K562 (cell line): ENCODE measurements at regions not wholly inside any gene's neighbourhood (a gene's known extent, or its start where the extent isn't known, plus 50 kb on each side); places are given as distances from the start of the nearest gene placed in this dataset.

ENCODE experiments used
- ATAC-seq: fragments of 200-7000 bp; cut with Tn5 transposase; 3 replicates; pipeline ENCODE4 v1.9.1; 2020; ENCODE audit warnings: moderate library complexity
- BruUV-seq: library from RNA; stranded (reverse); fragments of 400-500 nt; replicated peaks from 2 replicates; lab custom pipeline; 2021; lab: Mats Ljungman, UMichigan
- CTCF ChIA-PET: fragments of 300-600 bp; formaldehyde crosslinking; extraction: SDS; loops from one replicate; lab custom pipeline; 2021; ENCODE audit warnings: low intra/inter-chr PET ratio; lab: Yijun Ruan, JAX
- POLR2A ChIA-PET: fragments of 300-600, 350-650 bp; sonication (Branson Sonifier 250); formaldehyde crosslinking; extraction: SDS; loops from one replicate; lab custom pipeline; 2021; ENCODE audit warnings: antibody characterized with exemption, inconsistent platforms; lab: Yijun Ruan, JAX
- DNase-seq, 4 experiments: peaks; one replicate each; pipeline versions ENCODE4 v3.0.0 to v3.0.0-alpha.2; 2011 to 2018; ENCODE audit warnings: low spot score in 3 of 4, mixed read lengths in 3 of 4; ENCODE audit errors: extremely low read depth in 1 of 4
- FAIRE-seq: peaks from 2 replicates; lab custom pipeline; 2011; peaks lifted over from hg19 to GRCh38; lab: Jason Lieb, UNC
- H2AFZ ChIP-seq: 2 replicates; pipeline ENCODE4 v1.6.0; 2011; ENCODE audit warnings: low read depth, low read length, control low read depth, inconsistent platforms
- H3K27ac ChIP-seq: fragments of 200-600 bp; 3 replicates; pipeline ENCODE4 v1.8.0; 2011; ENCODE audit warnings: low read depth, mild to moderate bottlenecking, control low read depth, inconsistent platforms, low read length, moderate library complexity, mixed read lengths; ENCODE audit errors: extremely low read depth
- H3K27me3 ChIP-seq, 2 experiments: fragments of 300-600 bp in 1 of 2; 2 replicates in 1 of 2; 3 replicates in 1 of 2; pipeline versions ENCODE4 v1.6.0 to v1.8.0; 2011; ENCODE audit warnings: inconsistent platforms in 2 of 2, low read length in 2 of 2, mild to moderate bottlenecking in 1 of 2, mixed read lengths in 1 of 2, moderate library complexity in 1 of 2; ENCODE audit not compliant: control insufficient read depth in 2 of 2, insufficient read depth in 2 of 2
- H3K36me3 ChIP-seq: fragments of 300-600 bp; 3 replicates; pipeline ENCODE4 v1.8.0; 2011; ENCODE audit warnings: mild to moderate bottlenecking, low read length, inconsistent platforms; ENCODE audit not compliant: control insufficient read depth, insufficient read depth
- H3K4me1 ChIP-seq, 2 experiments: fragments of 200-600 bp in 1 of 2; replicated peaks in 1 of 2; 2 replicates in 1 of 2; 3 replicates in 1 of 2; pipeline versions ENCODE4 v1.5.1 to v1.8.0; 2011; ENCODE audit warnings: inconsistent platforms in 2 of 2, low read length in 2 of 2, mild to moderate bottlenecking in 1 of 2, mixed read lengths in 1 of 2, moderate library complexity in 1 of 2; ENCODE audit not compliant: control insufficient read depth in 2 of 2, insufficient read depth in 2 of 2
- H3K4me2 ChIP-seq: 2 replicates; pipeline ENCODE4 v1.6.1; 2011; ENCODE audit warnings: low read length, control low read depth, inconsistent platforms, mixed read lengths; ENCODE audit not compliant: insufficient read depth
- H3K4me3 ChIP-seq: fragments of 200-600 bp; sonication (generic), shearing (Covaris generic); 2 replicates; pipeline ENCODE4 v1.5.1; 2016; ENCODE audit warnings: control low read depth, inconsistent platforms
- H3K79me2 ChIP-seq: fragments of 200-600 bp; 3 replicates; pipeline ENCODE4 v1.8.0; 2011; ENCODE audit warnings: low read length, inconsistent platforms; ENCODE audit not compliant: control insufficient read depth, insufficient read depth
- H3K9ac ChIP-seq, 2 experiments: 2 replicates each; pipeline versions ENCODE4 v1.6.0 to v1.6.1; 2011; ENCODE audit warnings: low read depth in 2 of 2, low read length in 2 of 2, control low read depth in 1 of 2, inconsistent platforms in 1 of 2, mild to moderate bottlenecking in 1 of 2, mixed read lengths in 1 of 2; ENCODE audit not compliant: insufficient read depth in 1 of 2
- H3K9me1 ChIP-seq: one replicate; pipeline ENCODE4 v1.6.0; 2011; ENCODE audit warnings: inconsistent platforms, mild to moderate bottlenecking, low read length, moderate library complexity; ENCODE audit not compliant: control insufficient read depth, insufficient read depth
- H3K9me3 ChIP-seq: replicated peaks from 2 replicates; pipeline ENCODE4 v1.5.1; 2011; ENCODE audit warnings: low read depth, low read length, inconsistent platforms; ENCODE audit not compliant: control insufficient read depth, insufficient read depth
- H4K20me1 ChIP-seq: replicated peaks from 2 replicates; pipeline ENCODE4 v1.6.1; 2011; ENCODE audit warnings: low read length, inconsistent platforms, mixed read lengths; ENCODE audit not compliant: control insufficient read depth, insufficient read depth
- CHCHD3 ChIP-seq: fragments of 250-450 bp; sonication (Bioruptor Pico); IDR thresholded peaks from 2 replicates; pipeline ENCODE4 v2.1.2; 2022; ENCODE audit warnings: mild to moderate bottlenecking
- ELF2 ChIP-seq: fragments of 250-450 bp; sonication (Bioruptor Pico); IDR thresholded peaks from 2 replicates; pipeline ENCODE4 v1.5.0; 2021; ENCODE audit warnings: mild to moderate bottlenecking
- FIP1L1 ChIP-seq: fragments of 200-400 bp; formaldehyde crosslinking; IDR thresholded peaks from 2 replicates; pipeline ENCODE4 v1.6.1; 2018; ENCODE audit warnings: mild to moderate bottlenecking, low read depth, low read length; ENCODE audit not compliant: poor library complexity, severe bottlenecking
- FOXK1 ChIP-seq: sonication (generic); formaldehyde crosslinking; IDR thresholded peaks from 2 replicates; pipeline ENCODE4 v1.8.0; 2022; ENCODE audit warnings: missing genetic modification reagents, mild to moderate bottlenecking, borderline replicate concordance
- FOXM1 ChIP-seq, 2 experiments: fragments of 450-650 bp in 1 of 2; sonication (generic) in 1 of 2; formaldehyde crosslinking in 1 of 2; IDR thresholded peaks; 2 replicates each; pipeline versions ENCODE4 v1.6.1 to v1.9.0; 2017 to 2022; ENCODE audit warnings: low read depth in 2 of 2, mild to moderate bottlenecking in 2 of 2, missing genetic modification reagents in 1 of 2, moderate library complexity in 1 of 2
- GABPB1 ChIP-seq: sonication (generic); formaldehyde crosslinking; IDR thresholded peaks from 2 replicates; pipeline ENCODE4 v1.8.0; 2022; ENCODE audit warnings: mild to moderate bottlenecking, missing genetic modification reagents
- GTF2F1 ChIP-seq: IDR thresholded peaks from 2 replicates; pipeline ENCODE4 v1.6.1; 2011; ENCODE audit warnings: low read depth, low read length, improper control_type of control experiment
- PHTF2 ChIP-seq: fragments of 250-450 bp; sonication (Bioruptor Pico); IDR thresholded peaks from 2 replicates; pipeline ENCODE4 v1.5.0; 2021; ENCODE audit warnings: mild to moderate bottlenecking
- POLR2A ChIP-seq: fragments of 450-650 bp; conservative IDR thresholded peaks from 2 replicates; pipeline ENCODE4 v1.6.1; 2016
- POU5F1 ChIP-seq: fragments of 150-350 bp; IDR thresholded peaks from 2 replicates; pipeline ENCODE4 v1.6.1; 2014; ENCODE audit warnings: borderline replicate concordance, low read length, low read depth, mild to moderate bottlenecking; ENCODE audit not compliant: partially characterized antibody
- ZKSCAN8 ChIP-seq: fragments of 200-800 bp; sonication (Bioruptor generic); IDR thresholded peaks from 2 replicates; pipeline ENCODE4 v1.6.1; 2016; ENCODE audit warnings: missing genetic modification characterization, missing compliant biosample characterization
- ZNF121 ChIP-seq: sonication (generic); formaldehyde crosslinking; conservative IDR thresholded peaks from 2 replicates; pipeline ENCODE4 v1.8.0; 2022; ENCODE audit warnings: missing genetic modification reagents
- ZNF324 ChIP-seq: fragments of 250-450 bp; sonication (Bioruptor Pico); IDR thresholded peaks from 2 replicates; pipeline ENCODE4 v1.4.0; 2020; ENCODE audit warnings: mild to moderate bottlenecking
- ZNF444 ChIP-seq: fragments of 250-450 bp; sonication (Bioruptor Pico); IDR thresholded peaks from 2 replicates; pipeline ENCODE4 v1.4.0; 2020; ENCODE audit warnings: mild to moderate bottlenecking, moderate library complexity
- ZSCAN29 ChIP-seq: fragments of 450-650 bp; IDR thresholded peaks from 2 replicates; pipeline ENCODE4 v1.6.1; 2017
- WGBS: fragments of 100-300 bp; shearing (Covaris generic); methylation state at CpG from one replicate; pipeline ENCODE4 v1.1.6; 2016; ENCODE audit warnings: low coverage, mixed read lengths; ENCODE audit not compliant: insufficient coverage; ENCODE audit errors: missing lambda C conversion rate; 5-methylcytosine and 5-hydroxymethylcytosine counted together
- in situ Hi-C: fragments of 300-500 bp; cut with MboI; formaldehyde crosslinking; loops from 4 replicates; pipeline ENCODE4 v1.15.0; 2018; ENCODE audit warnings: inconsistent platforms, mixed read lengths
- intact Hi-C: fragments of 100-400 bp; cut with micrococcal nuclease; formaldehyde crosslinking; loops from 2 replicates; pipeline ENCODE4 v1.14.2; 2022
- TF ChIP-seq, protein P1 (sequence below): fragments of 250-450 bp; sonication (Bioruptor Pico); IDR thresholded peaks from 2 replicates; pipeline ENCODE4 v1.5.0; 2020; ENCODE audit warnings: mild to moderate bottlenecking, borderline replicate concordance
- TF ChIP-seq, protein P2 (sequence below): fragments of 450-650 bp; IDR thresholded peaks from 2 replicates; pipeline ENCODE4 v1.6.1; 2017; ENCODE audit warnings: antibody characterized with exemption, mild to moderate bottlenecking
- TF ChIP-seq, protein P3 (sequence below): fragments of 450-650 bp; formaldehyde crosslinking; IDR thresholded peaks from 2 replicates; pipeline ENCODE4 v1.4.0; 2020; ENCODE audit warnings: mild to moderate bottlenecking, moderate library complexity

- Histone ChIP-seq H3K4me1 (no peaks in the 10 kb centered on the region), H3K9ac (no peak overlapping the region), H3K27me3 (no peaks in the 10 kb centered on the region), H3K36me3 (no peaks in the 10 kb centered on the region), H3K4me3 (no peak overlapping the region), H4K20me1 (no peaks in the 10 kb centered on the region), H3K9me1 (no peaks in the 10 kb centered on the region), H3K27ac (no peak overlapping the region), H3K9me3 (no peaks in the 10 kb centered on the region), H3K79me2 (no peaks in the 10 kb centered on the region), H2AFZ (no peak overlapping the region), H3K4me2 (no peak overlapping the region)
- no peak for FAIRE-seq
- in situ Hi-C loops = no loop called here
- no peak for DNase-seq
- no peak for ATAC-seq
- ChIA-PET POLR2A (interaction anchor here (0.8 kb wide), 1 partner anchor 11 kb away, joined by 3 read pairs; no protein-coding TSS in a partner anchor), CTCF (no interaction called here)
- intact Hi-C loops = no loop called here
- BruUV-seq = no TSS peak
- WGBS = 7% methylated on average over 2 of the region's 4 CpGs
- no peak for TF ChIP-seq POU5F1
- TF ChIP-seq, protein P1, sequence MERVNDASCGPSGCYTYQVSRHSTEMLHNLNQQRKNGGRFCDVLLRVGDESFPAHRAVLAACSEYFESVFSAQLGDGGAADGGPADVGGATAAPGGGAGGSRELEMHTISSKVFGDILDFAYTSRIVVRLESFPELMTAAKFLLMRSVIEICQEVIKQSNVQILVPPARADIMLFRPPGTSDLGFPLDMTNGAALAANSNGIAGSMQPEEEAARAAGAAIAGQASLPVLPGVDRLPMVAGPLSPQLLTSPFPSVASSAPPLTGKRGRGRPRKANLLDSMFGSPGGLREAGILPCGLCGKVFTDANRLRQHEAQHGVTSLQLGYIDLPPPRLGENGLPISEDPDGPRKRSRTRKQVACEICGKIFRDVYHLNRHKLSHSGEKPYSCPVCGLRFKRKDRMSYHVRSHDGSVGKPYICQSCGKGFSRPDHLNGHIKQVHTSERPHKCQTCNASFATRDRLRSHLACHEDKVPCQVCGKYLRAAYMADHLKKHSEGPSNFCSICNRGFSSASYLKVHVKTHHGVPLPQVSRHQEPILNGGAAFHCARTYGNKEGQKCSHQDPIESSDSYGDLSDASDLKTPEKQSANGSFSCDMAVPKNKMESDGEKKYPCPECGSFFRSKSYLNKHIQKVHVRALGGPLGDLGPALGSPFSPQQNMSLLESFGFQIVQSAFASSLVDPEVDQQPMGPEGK (CRISPR knock-in tag) = no peak
- no peak for TF ChIP-seq CHCHD3 (CRISPR knock-in tag)
- no peak for TF ChIP-seq PHTF2
- no peak for TF ChIP-seq POLR2A
- TF ChIP-seq GTF2F1 = no peak
- no peak for TF ChIP-seq ZSCAN29
- no peak for TF ChIP-seq ZNF121
- TF ChIP-seq ZNF324 = no peak
- TF ChIP-seq, protein P2, sequence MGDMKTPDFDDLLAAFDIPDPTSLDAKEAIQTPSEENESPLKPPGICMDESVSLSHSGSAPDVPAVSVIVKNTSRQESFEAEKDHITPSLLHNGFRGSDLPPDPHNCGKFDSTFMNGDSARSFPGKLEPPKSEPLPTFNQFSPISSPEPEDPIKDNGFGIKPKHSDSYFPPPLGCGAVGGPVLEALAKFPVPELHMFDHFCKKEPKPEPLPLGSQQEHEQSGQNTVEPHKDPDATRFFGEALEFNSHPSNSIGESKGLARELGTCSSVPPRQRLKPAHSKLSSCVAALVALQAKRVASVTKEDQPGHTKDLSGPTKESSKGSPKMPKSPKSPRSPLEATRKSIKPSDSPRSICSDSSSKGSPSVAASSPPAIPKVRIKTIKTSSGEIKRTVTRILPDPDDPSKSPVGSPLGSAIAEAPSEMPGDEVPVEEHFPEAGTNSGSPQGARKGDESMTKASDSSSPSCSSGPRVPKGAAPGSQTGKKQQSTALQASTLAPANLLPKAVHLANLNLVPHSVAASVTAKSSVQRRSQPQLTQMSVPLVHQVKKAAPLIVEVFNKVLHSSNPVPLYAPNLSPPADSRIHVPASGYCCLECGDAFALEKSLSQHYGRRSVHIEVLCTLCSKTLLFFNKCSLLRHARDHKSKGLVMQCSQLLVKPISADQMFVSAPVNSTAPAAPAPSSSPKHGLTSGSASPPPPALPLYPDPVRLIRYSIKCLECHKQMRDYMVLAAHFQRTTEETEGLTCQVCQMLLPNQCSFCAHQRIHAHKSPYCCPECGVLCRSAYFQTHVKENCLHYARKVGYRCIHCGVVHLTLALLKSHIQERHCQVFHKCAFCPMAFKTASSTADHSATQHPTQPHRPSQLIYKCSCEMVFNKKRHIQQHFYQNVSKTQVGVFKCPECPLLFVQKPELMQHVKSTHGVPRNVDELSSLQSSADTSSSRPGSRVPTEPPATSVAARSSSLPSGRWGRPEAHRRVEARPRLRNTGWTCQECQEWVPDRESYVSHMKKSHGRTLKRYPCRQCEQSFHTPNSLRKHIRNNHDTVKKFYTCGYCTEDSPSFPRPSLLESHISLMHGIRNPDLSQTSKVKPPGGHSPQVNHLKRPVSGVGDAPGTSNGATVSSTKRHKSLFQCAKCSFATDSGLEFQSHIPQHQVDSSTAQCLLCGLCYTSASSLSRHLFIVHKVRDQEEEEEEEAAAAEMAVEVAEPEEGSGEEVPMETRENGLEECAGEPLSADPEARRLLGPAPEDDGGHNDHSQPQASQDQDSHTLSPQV = no peak
- TF ChIP-seq, protein P3, sequence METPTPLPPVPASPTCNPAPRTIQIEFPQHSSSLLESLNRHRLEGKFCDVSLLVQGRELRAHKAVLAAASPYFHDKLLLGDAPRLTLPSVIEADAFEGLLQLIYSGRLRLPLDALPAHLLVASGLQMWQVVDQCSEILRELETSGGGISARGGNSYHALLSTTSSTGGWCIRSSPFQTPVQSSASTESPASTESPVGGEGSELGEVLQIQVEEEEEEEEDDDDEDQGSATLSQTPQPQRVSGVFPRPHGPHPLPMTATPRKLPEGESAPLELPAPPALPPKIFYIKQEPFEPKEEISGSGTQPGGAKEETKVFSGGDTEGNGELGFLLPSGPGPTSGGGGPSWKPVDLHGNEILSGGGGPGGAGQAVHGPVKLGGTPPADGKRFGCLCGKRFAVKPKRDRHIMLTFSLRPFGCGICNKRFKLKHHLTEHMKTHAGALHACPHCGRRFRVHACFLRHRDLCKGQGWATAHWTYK (CRISPR knock-in tag) = no peak
- no peak for TF ChIP-seq FOXK1 (CRISPR knock-in tag)
- TF ChIP-seq GABPB1 (CRISPR knock-in tag) = no peak
- no peak for TF ChIP-seq FOXM1 (IDR thresholded peaks at IDR 0.05; ENCODE audit: low read depth)
- no peak for TF ChIP-seq FOXM1 (CRISPR knock-in tag; IDR thresholded peaks at IDR 0.05; ENCODE audit: low read depth)
- no peak for TF ChIP-seq ZKSCAN8 (CRISPR knock-in tag)
- no peak for TF ChIP-seq FIP1L1
- no peak for TF ChIP-seq ZNF444 (CRISPR knock-in tag)
- no peak for TF ChIP-seq ELF2
These were observed 168.4 kb upstream of the SMARCAD1 start for GRCh38 chr4:94039226-94039625.
